HCT116 (cell line): ENCODE measurements at regions not wholly inside any gene's neighbourhood (a gene's known extent, or its start where the extent isn't known, plus 50 kb on each side); places are given as distances from the start of the nearest gene placed in this dataset.

ENCODE experiments used
- ATAC-seq: fragments of 200-7000 bp; cut with Tn5 transposase; 2 replicates; pipeline ENCODE4 v1.9.1; 2020; ENCODE audit warnings: mild to moderate bottlenecking, moderate library complexity
- BruUV-seq: library from RNA; stranded (reverse); fragments of 400-500 nt; replicated peaks from 2 replicates; lab custom pipeline; 2021; lab: Mats Ljungman, UMichigan
- CTCF ChIA-PET: fragments of 300-600 bp; sonication (Branson Sonifier 250); formaldehyde crosslinking; loops from one replicate; lab custom pipeline; 2021; ENCODE audit warnings: antibody characterized with exemption; lab: Charles Lee
- POLR2A ChIA-PET: fragments of 300-600, 350-600 bp; sonication (Branson Sonifier 250); formaldehyde crosslinking; loops from one replicate; lab custom pipeline; 2021; ENCODE audit warnings: antibody characterized with exemption; lab: Charles Lee
- RAD21 ChIA-PET, 2 experiments: fragments of 300-600 bp; sonication (Branson Sonifier 250); formaldehyde crosslinking; loops; one replicate each; lab custom pipeline; 2023; ENCODE audit warnings: low total read pairs in 2 of 2; ENCODE audit not compliant: uncharacterized antibody in 2 of 2, unreplicated experiment in 2 of 2, low non-redundant PET in 1 of 2; lab: Charles Lee
- DNase-seq: peaks from one replicate; pipeline ENCODE4 v3.0.0-alpha.2; 2010; ENCODE audit warnings: low read depth, low spot score
- H2AFZ ChIP-seq: fragments of 200-600 bp; shearing (Covaris generic), sonication (generic); 2 replicates; pipeline ENCODE4 v1.6.1; 2017; ENCODE audit warnings: low read depth, mixed run types, mixed read lengths, antibody characterized with exemption, low read length; ENCODE audit not compliant: poor library complexity, severe bottlenecking
- H3K27ac ChIP-seq: 2 replicates; pipeline ENCODE4 v1.5.1; 2012; ENCODE audit warnings: low read depth, low read length
- H3K27me3 ChIP-seq: fragments of 200-600 bp; sonication (generic); 2 replicates; pipeline ENCODE4 v1.6.1; 2016; ENCODE audit warnings: mixed run types, low read length, mixed read lengths; ENCODE audit not compliant: insufficient read depth
- H3K36me3 ChIP-seq, 2 experiments: fragments of 200-500 bp in 1 of 2; fragments of 200-600 bp in 1 of 2; sonication (Bioruptor generic) in 1 of 2; sonication (generic) in 1 of 2; 2 replicates each; pipeline versions ENCODE4 v1.5.1 to v1.6.1; 2014 to 2016; ENCODE audit warnings: low read length in 2 of 2, inconsistent platforms in 1 of 2, mixed read lengths in 1 of 2, mixed run types in 1 of 2; ENCODE audit not compliant: insufficient read depth in 2 of 2, control insufficient read depth in 1 of 2
- H3K4me1 ChIP-seq, 2 experiments: fragments of 200-600 bp in 1 of 2; sonication (generic) in 1 of 2; 2 replicates each; pipeline versions ENCODE4 v1.5.1 to v1.6.1; 2012 to 2017; ENCODE audit warnings: low read length in 2 of 2, inconsistent platforms in 1 of 2, mild to moderate bottlenecking in 1 of 2, mixed read lengths in 1 of 2, mixed run types in 1 of 2, moderate library complexity in 1 of 2; ENCODE audit not compliant: insufficient read depth in 2 of 2, control insufficient read depth in 1 of 2
- H3K4me2 ChIP-seq: fragments of 200-600 bp; sonication (generic); 2 replicates; pipeline ENCODE4 v1.6.1; 2017; ENCODE audit warnings: mixed run types, low read length, mixed read lengths
- H3K4me3 ChIP-seq, 2 experiments: fragments of 200-600 bp in 1 of 2; sonication (generic) in 1 of 2; replicated peaks in 1 of 2; 2 replicates each; pipeline ENCODE4 v1.5.1; 2011 to 2016; ENCODE audit warnings: low read length in 2 of 2, control low read depth in 1 of 2, low read depth in 1 of 2, mild to moderate bottlenecking in 1 of 2, mixed read lengths in 1 of 2, mixed run types in 1 of 2
- H3K79me2 ChIP-seq: fragments of 200-600 bp; sonication (generic); 2 replicates; pipeline ENCODE4 v1.6.1; 2017; ENCODE audit warnings: mild to moderate bottlenecking, mixed run types, low read length, moderate library complexity, mixed read lengths; ENCODE audit not compliant: insufficient read depth
- H3K9ac ChIP-seq: fragments of 200-600 bp; sonication (generic); 2 replicates; pipeline ENCODE4 v1.6.1; 2016; ENCODE audit warnings: low read length, mixed read lengths
- H3K9me2 ChIP-seq: fragments of 200-600 bp; sonication (generic), shearing (Covaris generic); 2 replicates; pipeline ENCODE4 v1.6.1; 2017; ENCODE audit warnings: mixed run types, mild to moderate bottlenecking, moderate library complexity; ENCODE audit not compliant: insufficient read depth
- H3K9me3 ChIP-seq, 2 experiments: fragments of 200-500 bp in 1 of 2; fragments of 200-600 bp in 1 of 2; sonication (Bioruptor generic) in 1 of 2; sonication (generic) in 1 of 2; 2 replicates each; pipeline ENCODE4 v1.6.1; 2014 to 2017; ENCODE audit warnings: low read length in 2 of 2, mixed read lengths in 2 of 2, inconsistent platforms in 1 of 2, low read depth in 1 of 2, mild to moderate bottlenecking in 1 of 2, mixed run types in 1 of 2, moderate library complexity in 1 of 2; ENCODE audit not compliant: control insufficient read depth in 1 of 2, insufficient read depth in 1 of 2
- H4K20me1 ChIP-seq: fragments of 200-600 bp; sonication (generic), shearing (Covaris generic); 2 replicates; pipeline ENCODE4 v1.6.1; 2017; ENCODE audit warnings: mixed run types, mild to moderate bottlenecking, moderate library complexity; ENCODE audit not compliant: insufficient read depth
- ATF3 ChIP-seq: IDR thresholded peaks from 2 replicates; pipeline ENCODE4 v1.6.1; 2012
- CBX3 ChIP-seq: IDR thresholded peaks from 2 replicates; pipeline ENCODE4 v1.6.1; 2012; ENCODE audit warnings: low read depth
- EGR1 ChIP-seq: IDR thresholded peaks from 2 replicates; pipeline ENCODE4 v1.6.1; 2012; ENCODE audit warnings: low read depth
- ELF1 ChIP-seq: IDR thresholded peaks from 2 replicates; pipeline ENCODE4 v1.6.1; 2012; ENCODE audit warnings: low read depth, borderline replicate concordance
- EZH2phosphoT487 ChIP-seq: fragments of 200-600 bp; IDR thresholded peaks from 2 replicates; pipeline ENCODE4 v1.6.1; 2018; ENCODE audit warnings: antibody characterized with exemption, borderline replicate concordance
- JUND ChIP-seq: IDR thresholded peaks from 2 replicates; pipeline ENCODE4 v1.6.1; 2012
- POLR2A ChIP-seq: IDR thresholded peaks from 2 replicates; pipeline ENCODE4 v1.7.0; 2011; ENCODE audit warnings: borderline replicate concordance; ENCODE audit not compliant: insufficient read depth, insufficient read length; ENCODE audit errors: extremely low read depth
- TCF7L2 ChIP-seq: IDR thresholded peaks from 2 replicates; pipeline ENCODE4 v1.7.0; 2011; ENCODE audit warnings: borderline replicate concordance, inconsistent platforms; ENCODE audit not compliant: insufficient read depth, insufficient read length; ENCODE audit errors: extremely low read depth
- YY1 ChIP-seq: IDR thresholded peaks from 2 replicates; pipeline ENCODE4 v1.6.1; 2011; ENCODE audit warnings: low read length, low read depth, moderate library complexity, mild to moderate bottlenecking; ENCODE audit not compliant: insufficient replicate concordance; ENCODE audit errors: extremely low read depth
- ZBTB33 ChIP-seq: IDR thresholded peaks from 2 replicates; pipeline ENCODE4 v1.6.1; 2011; ENCODE audit warnings: mild to moderate bottlenecking, low read length, moderate library complexity; ENCODE audit not compliant: insufficient replicate concordance; ENCODE audit errors: extremely low read depth
- ZNF274 ChIP-seq: fragments of 200-500 bp; sonication (Bioruptor generic); IDR thresholded peaks from 2 replicates; pipeline ENCODE4 v1.6.1; 2014; ENCODE audit warnings: mild to moderate bottlenecking, low read depth, low read length, inconsistent platforms
- intact Hi-C: fragments of 100-400 bp; cut with micrococcal nuclease; formaldehyde crosslinking; loops from 2 replicates; pipeline ENCODE4 v1.10.0; 2022
- TF ChIP-seq, protein P1 (sequence below), 3 experiments: fragments of 200-600 bp in 1 of 3; sonication (generic) in 1 of 3; IDR thresholded peaks in 2 of 3; conservative IDR thresholded peaks in 1 of 3; 2 replicates each; pipeline ENCODE4 v1.5.1; 2012 to 2017; ENCODE audit warnings: low read depth in 2 of 3, low read length in 2 of 3, antibody characterized with exemption in 1 of 3, borderline replicate concordance in 1 of 3, control low read depth in 1 of 3, mild to moderate bottlenecking in 1 of 3, mixed read lengths in 1 of 3, mixed run types in 1 of 3, moderate library complexity in 1 of 3; ENCODE audit not compliant: insufficient read depth in 1 of 3

- ChIA-PET RAD21 (no interaction called here), CTCF (no interaction called here), POLR2A (no interaction called here)
- Histone ChIP-seq H3K9me2 (no peaks in the 10 kb centered on the region), H3K4me3 (no peak overlapping the region), H3K27me3 (no peaks in the 10 kb centered on the region), H3K4me1 (no peaks in the 10 kb centered on the region), H3K79me2 (no peaks in the 10 kb centered on the region), H3K27ac (no peak overlapping the region), H2AFZ (no peak overlapping the region), H4K20me1 (no peaks in the 10 kb centered on the region), H3K4me2 (no peak overlapping the region), H3K9ac (no peak overlapping the region), H3K9me3 (no peaks in the 10 kb centered on the region), H3K36me3 (no peaks in the 10 kb centered on the region)
- TF ChIP-seq JUND (no peak), ATF3 (no peak), EZH2phosphoT487 (no peak), POLR2A (no peak), ZNF274 (no peak), CBX3 (no peak), ELF1 (no peak)
- TF ChIP-seq, protein P1, sequence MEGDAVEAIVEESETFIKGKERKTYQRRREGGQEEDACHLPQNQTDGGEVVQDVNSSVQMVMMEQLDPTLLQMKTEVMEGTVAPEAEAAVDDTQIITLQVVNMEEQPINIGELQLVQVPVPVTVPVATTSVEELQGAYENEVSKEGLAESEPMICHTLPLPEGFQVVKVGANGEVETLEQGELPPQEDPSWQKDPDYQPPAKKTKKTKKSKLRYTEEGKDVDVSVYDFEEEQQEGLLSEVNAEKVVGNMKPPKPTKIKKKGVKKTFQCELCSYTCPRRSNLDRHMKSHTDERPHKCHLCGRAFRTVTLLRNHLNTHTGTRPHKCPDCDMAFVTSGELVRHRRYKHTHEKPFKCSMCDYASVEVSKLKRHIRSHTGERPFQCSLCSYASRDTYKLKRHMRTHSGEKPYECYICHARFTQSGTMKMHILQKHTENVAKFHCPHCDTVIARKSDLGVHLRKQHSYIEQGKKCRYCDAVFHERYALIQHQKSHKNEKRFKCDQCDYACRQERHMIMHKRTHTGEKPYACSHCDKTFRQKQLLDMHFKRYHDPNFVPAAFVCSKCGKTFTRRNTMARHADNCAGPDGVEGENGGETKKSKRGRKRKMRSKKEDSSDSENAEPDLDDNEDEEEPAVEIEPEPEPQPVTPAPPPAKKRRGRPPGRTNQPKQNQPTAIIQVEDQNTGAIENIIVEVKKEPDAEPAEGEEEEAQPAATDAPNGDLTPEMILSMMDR (IDR thresholded peaks at IDR 0.05 in 2 of 3, conservative IDR thresholded peaks at IDR 0.05 in 1 of 3; ENCODE audit: borderline replicate concordance in 1 of 3, insufficient read depth in 1 of 3, low read depth in 2 of 3, low read length in 2 of 3), result no peak
- no peak for ATAC-seq
- BruUV-seq, result no TSS peak
- DNase-seq, result no peak
- intact Hi-C loops, result no loop called here
Measured at GRCh38 chr22:22796724-22797123, 90.9 kb upstream of the IGLL5 start.

- Histone ChIP-seq H3K9me3 (no peaks in the 10 kb centered on the region), H3K4me3 (no peak overlapping the region), H3K27ac (no peak overlapping the region), H3K9ac (no peak overlapping the region), H4K20me1 (no peaks in the 10 kb centered on the region), H2AFZ (no peak overlapping the region), H3K9me2 (no peaks in the 10 kb centered on the region), H3K27me3 (no peaks in the 10 kb centered on the region), H3K36me3 (no peaks in the 10 kb centered on the region), H3K4me2 (no peak overlapping the region), H3K79me2 (no peaks in the 10 kb centered on the region), H3K4me1 (no peaks in the 10 kb centered on the region)
- POLR2A ChIA-PET, result no interaction called here
- RAD21 ChIA-PET, result no interaction called here
- no TSS peak for BruUV-seq
- CTCF ChIA-PET, result interaction anchor here (0.6 to 2.4 kb wide), 3 partner anchors 10 to 79 kb away, joined by 3 to 17 read pairs (median 7); no protein-coding TSS in a partner anchor
- intact Hi-C loops, result no loop called here
- no peak for ATAC-seq
- no peak for DNase-seq
- TF ChIP-seq TCF7L2 (no peak), ATF3 (no peak), ELF1 (no peak), EZH2phosphoT487 (no peak), ZBTB33 (no peak), YY1 (no peak), EGR1 (no peak)
- TF ChIP-seq, protein P1 (IDR thresholded peaks at IDR 0.05 in 2 of 3, conservative IDR thresholded peaks at IDR 0.05 in 1 of 3; ENCODE audit: borderline replicate concordance in 1 of 3, insufficient read depth in 1 of 3, low read depth in 2 of 3, low read length in 2 of 3), result no peak
Measured at GRCh38 chr22:22798232-22798616, 89.4 kb upstream of the IGLL5 start.
